Activated CD4-positive, alpha-beta T cell treated with anti-CD3 and anti-CD28 coated beads for 24 hours (primary cell): ENCODE measurements at regions not wholly inside any gene's neighbourhood (a gene's known extent, or its start where the extent isn't known, plus 50 kb on each side); places are given as distances from the start of the nearest gene placed in this dataset.

ENCODE experiments used
- DNase-seq, 2 donors: peaks; one replicate each; pipeline ENCODE4 v3.0.0-alpha.2; 2020; ENCODE audit warnings: low read depth in 2 of 2

DNA sequence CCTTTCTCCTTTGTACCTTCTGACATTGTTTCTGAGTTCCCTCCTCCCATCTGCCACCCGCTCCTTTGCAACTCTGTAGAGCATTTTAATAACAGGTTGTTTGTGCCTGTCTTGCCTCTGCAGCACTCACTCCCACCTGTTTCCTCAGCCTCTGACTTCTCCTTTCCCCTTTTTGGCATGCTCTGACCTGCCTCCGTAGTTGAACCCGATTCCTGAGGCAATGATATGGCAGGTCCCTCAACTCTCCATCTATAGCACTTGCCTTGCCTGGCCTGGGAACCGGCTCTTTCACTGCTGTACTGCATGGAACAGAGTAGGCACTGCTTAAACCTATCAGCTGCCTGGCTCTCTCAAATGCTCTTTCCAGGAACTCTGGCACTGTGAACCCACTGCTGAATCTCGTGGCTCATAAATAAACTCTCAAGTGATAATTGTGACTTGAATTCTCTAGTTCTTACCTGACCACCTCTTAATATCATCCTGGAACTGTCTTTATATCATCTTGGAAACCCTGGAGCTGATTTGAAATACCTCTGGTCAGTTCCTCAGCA, 50.3 kb downstream of the UTRN start:
- DNase-seq, result no peak

DNA sequence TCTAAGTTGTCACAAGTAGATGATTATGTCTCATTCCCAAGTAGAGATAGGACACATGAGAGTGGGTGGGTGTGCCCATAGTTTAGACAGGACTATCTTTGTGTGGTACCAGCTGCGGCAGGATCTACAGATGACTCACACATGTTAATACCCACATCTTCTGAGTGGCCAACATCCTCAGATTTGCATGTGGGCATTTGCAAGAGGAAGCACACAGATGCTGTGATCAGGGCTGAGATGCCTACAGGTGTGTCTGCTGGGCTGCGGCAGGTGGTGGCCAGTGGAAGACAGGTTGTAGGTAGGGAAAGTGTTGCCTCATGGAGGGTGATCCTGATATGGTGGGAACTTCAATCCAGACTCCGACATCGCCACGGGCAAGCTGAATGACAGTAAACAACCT, 50.8 kb downstream of the UTRN start:
- DNase-seq, result no peak

DNA sequence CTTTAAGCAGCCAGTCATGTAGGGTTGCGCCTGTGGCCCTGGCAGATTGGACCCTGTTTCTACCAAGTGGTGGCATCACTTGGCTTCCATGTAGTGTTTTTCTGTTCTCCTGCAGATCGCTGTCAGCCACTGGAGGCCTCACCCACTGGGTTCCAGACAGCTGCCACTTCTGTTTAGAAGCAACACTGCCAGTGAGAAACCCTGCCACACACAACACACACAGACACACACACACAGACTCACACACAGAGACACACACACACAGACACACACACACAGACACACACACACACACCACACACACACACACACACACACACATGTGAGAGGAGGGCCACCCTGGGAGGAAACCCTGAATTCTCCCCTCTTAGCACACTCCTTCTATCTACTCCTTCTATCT, 51.8 kb downstream of the UTRN start:
- no peak for DNase-seq

DNA sequence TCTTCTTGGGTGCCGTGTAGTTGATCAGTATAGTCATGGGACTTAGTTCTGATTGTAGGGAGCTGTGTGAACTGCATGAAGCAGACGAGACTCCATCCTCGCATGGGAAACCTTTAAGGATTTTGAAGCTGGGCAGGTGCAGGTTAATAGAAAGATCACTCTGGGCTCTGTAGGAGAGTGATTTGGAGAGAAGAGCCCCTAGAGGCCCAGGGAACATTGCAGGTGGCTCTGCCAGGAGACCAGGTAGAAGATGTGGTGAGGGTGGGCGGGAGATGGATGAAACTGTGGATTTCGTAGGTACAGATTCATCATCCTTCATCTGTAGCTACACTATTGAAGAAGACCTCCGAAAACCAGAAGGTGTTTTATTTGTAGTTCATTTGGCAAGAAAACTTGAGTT, 53.3 kb downstream of the UTRN start:
- DNase-seq, result no peak

DNA sequence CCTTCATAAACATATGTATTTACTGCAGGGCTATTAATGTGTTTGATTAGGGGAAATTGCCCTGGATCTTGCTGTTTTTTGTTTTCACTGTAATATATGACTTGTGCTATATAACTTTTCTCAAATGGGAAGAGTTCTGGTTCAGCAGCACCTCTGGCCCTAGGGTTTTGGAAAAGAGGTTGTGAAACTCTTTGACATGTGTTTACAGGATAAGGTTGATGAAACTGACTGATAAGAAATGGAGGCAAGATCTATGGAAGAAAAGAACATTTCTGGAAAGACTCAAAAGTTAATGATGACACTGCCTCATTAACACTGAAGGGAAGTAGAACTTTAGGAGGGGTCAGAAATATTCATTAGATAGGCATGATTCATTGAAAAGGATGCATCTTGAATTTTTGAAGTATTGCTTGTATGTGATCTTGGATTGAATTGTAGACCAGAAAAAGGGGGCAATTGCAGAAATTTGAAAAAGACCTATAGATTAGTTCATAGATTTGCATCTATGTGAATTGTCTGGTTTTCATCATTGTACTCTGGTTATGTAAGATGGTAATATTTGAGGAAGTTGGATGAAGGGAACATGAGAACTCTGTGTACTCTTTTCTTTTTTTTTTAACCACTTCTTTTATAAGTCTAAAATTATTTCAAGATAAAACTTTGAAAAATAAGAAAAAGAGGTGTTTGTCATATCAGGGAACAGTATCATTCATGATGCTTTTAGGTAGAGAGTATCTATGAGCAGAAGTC, 54.0 kb downstream of the UTRN start:
- no peak for DNase-seq

DNA sequence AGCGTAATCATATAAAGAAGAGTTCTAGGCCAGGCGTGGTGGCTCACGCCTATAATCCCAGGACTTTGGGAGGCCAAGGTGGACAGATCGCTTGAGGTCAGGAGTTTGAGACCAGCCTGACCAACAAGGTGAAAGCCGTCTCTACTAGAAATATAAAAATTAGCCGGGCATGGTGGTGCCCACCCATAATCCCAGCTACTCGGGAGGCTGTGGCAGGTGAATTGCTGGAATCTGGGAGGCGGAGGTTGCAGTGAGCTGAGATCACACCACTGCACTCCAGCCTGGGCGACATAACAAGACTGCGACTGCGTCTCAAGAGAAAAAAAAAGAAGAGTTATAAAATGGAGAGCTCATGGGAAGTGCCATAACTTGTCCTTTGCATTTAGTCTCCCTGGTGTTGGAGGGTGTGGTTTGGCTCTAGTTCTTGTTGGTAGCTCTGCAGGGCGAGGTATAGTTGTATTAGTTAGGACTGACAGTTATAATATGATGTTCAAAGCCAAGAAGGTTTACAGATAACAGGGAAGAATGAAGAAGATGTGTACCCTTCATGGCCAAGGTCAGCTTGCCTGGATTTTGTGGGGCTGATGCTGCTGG, 54.8 kb downstream of the UTRN start:
- DNase-seq, result no peak

DNA sequence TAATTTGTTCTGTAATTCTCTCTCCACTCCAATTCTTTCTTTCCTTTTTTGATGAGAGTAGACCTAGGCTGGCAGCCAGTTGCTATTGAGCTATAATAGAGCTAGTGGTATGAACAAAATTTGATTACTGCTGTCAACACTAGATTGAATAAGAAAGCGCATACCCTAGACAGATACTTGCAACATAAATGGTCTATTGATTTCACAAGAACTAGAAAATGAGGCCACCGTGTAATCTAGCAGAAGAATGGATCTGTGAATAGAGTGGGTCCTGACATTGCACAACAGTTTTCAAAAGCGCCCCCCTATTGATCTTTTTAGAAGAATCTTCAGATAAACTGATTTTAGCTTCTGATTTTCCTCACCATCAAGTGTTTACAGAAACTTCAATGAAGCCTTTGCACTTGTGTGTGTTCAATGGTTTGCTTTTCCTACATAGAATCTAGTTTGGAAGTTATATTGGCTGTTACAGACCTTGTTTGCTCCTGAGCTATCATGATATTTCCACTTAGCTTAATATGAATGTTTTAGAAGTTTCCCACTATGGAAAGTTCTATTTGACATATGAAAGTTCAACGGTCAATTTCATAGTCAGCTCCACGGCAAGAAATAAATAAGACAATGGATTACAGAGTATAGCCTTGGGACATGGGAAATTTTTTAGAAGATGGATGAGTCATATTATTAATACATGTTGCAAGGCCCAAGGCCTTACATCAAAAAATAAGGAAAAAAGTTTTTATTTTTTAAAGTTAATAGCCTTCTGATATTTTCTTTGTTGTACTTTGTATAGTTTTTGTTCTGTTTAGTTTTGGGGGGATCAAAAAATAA, 55.6 kb downstream of the UTRN start:
- no peak for DNase-seq

DNA sequence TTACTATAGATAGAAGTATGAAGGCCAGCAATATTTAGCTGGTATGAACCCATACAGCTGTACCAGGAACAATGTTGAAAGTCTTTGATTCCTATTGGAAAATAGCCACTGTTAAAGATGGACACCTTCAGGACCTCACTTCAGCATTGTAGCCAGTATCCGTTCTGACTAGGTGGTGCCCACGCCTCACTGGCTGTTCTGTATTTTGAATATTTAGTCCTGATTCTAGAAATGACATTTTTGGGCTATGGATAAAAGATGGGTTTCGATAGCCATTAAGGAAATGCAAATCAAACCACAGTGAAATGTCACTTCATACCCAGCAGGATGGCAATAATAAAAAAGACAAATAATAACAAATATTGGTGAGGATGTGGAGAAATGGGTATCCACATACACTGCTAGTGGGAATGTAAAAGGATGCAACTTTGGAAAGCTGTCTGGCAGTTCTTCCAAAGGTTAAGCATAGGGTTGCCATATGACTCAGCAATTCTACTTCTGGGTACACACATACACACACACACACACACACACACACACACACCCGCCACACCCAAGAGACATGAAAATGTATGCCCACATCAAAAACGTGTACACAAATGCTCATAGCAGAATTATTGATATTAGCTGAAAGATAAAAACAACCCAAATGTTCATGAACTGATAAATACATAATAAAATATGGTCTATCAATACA, 56.8 kb downstream of the UTRN start:
- no peak for DNase-seq

DNA sequence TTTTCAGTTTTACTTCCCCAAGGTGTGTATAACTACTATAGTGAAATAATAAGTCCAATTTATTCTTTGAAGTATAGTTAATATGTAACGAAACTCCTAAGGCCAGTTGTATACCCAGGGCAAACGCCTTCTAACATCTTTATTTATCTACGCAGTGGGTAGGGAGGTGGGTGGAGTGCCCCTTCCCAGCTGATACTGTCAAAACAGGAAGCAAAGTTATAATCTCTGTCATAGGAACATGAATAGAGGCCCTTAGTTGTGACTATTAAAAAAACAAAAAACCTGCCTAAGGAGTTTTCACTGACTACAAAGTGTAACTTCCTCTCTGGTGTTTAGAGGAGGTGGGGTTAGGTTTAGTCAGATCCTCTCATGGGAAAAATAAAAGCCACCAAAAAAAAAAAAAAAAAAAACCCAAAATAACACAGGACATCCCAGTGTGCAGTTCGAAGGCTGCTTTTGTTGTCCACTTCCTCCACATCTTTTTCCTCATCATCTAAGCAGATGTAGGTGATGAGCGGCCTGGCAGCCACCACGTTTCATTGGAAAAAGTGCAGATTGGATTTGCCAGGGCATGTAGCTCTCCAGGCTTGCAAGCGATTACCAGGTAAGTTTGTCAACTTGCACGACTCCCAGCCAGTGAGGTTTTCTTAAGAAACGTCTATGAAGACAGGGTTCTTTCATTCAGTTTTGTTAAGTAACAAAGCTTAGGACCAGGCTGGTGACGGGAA, 58.7 kb downstream of the UTRN start:
- no peak for DNase-seq

DNA sequence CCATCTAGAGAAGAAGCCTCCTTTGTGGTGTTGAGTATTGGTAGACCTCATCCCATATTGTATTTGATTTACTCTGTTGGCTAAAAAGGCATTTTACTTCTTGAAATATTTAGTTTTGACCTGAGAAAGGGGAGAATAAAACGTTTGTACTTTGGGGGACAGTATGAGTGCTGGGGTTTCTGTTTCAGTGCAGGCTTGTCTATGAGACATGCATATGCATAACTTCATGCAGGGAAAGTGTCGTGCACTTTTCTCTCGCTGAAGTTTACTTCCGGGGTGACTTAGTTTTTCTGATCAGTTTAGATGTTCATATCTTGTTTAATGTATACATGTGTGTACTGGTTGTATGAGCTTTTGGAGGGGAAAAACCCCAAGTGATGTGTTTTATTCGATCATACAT, 59.5 kb downstream of the UTRN start:
- DNase-seq, result peak in 1 of 2 donors; percentile 43

DNA sequence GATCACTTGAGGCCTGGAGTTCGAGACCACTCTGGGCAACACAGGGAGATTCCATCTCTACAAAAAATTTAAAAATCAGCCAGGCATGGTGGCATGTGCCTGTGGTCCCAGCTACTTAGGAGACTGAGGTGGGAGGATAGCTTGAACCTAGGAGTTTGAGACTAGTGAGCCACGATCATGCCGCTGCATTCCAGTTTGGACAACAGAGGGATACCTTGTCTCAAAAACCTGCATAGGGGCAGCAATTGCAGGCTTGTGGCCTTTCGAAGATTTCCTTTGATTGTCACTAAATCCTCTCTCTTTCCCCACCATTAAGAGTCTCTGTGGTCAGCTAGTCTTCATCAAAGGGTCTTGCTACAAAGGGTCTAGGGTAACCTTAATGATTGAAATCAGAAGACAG, 60.3 kb downstream of the UTRN start:
- DNase-seq, result no peak

DNA sequence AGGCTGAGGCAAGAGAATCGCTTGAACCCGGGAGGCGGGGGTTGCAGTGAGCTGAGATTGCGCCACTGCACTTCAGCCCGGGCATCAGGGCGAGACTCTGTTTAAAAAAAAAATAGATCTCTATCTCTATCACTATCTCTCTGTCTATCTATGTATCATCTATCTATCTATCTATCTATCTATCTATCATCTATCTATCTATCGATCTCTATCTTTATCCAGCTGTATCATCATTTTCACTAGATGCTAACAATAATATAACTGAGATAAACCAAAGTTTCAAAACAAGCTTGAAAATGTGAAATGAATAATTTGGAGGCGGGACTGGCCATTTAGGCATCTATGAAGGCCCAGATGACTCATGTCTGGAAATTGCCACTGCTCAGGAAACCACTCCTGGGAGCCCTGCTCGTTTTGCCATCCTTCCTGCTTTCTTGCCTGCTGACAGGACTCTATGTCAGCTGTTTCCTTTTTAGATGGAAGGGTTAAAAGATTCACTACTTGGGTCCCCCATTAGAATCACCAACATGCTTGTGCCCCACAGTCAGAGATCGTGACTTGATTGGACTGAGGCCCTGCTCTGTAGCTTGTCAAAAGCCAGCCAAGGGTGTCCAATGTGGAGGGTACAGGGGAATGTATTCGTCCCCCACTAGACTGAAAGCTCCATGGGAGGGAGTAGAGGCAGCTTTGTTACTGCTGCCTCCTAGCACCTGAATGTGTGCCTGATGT, 61.7 kb downstream of the UTRN start:
- no peak for DNase-seq

DNA sequence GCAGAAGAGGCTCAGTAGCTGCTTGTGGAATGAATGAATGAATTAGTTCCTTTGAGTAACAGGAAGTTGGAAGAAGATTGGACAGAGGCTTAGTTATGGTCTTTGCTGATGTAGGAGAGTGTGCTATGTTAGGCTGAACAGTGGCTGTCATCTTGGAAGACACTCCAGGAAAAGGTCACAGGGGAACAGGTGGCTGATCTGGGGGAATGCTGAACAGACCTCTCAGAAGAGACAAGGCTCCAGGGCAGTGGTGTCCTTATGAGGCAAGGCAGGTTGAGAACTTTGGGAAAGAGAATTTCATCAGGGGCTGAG, 62.3 kb downstream of the UTRN start:
- no peak for DNase-seq

DNA sequence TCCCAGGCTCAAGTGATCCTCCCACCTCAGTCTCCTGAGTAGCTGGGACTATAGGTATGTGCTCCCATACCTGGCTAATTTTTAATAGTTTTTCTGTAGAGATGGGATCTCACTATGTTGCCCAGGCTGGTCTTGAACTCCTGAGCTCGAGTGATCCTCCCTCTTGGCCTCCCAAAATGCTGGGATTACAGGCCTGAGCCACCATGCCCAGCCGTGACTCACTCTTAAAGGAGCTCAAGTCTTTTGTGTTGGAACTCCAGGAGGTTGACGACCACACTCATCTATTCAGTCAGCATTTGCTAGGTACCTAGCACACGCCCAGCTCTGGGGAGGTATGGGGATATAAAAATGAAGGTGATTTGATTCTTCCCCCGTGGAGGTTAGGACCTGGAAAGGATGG, 62.8 kb downstream of the UTRN start:
- DNase-seq, result no peak

DNA sequence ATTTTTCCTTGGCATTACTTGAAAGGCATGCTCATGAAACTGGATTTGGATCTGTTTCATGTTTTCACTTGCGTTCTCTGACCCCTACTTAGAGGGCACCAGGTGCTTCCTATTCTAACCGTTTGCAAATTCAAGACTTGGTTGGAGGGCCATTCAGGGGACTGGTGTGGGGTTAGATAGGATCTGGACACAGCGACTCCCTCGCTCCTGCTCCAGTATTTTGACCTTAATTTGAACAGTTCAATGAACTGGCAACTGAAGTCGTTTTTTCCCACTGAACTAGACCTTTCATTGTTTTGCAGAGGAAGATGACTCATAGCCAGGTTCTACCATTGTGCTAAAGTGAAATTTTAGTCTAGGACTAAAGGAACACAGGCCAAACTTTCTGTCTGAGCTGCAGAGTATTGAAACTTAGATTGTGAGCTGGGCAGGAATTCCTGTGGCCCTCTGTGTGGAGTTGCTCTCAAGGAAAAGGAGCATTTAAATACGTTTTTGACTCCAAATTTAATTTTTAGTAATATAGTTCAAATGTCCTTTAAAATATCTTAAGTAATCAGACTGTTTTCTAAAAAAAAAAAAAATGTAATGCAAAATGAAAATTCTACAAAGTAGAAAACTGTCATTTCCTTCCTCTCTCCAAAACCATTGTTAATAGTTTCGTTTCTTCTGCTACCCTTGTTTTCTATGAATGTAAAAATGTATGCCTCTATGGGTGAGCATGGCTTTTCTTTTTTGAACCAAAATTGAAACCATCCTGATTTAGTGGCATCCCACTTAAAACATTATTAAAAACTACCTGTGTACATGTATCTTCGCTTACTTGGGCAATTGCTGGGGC, 64.8 kb downstream of the UTRN start:
- DNase-seq, result no peak

DNA sequence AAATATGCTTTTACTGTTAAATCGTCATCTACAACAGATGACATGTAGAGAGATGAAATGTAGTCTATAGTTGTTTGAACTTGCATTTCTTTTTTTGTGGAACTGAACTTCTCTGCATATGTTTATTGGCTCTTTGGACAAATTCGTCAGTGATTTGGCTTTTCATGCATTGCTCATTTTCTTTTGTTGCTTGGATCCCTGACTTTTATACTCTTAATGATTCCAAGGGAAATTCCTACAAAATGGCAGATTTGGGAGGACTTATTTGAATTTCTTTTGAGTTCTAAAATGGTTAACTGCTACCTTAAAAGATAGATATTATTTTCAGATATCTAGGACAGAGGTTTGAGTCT, 65.4 kb downstream of the UTRN start:
- DNase-seq, result no peak

DNA sequence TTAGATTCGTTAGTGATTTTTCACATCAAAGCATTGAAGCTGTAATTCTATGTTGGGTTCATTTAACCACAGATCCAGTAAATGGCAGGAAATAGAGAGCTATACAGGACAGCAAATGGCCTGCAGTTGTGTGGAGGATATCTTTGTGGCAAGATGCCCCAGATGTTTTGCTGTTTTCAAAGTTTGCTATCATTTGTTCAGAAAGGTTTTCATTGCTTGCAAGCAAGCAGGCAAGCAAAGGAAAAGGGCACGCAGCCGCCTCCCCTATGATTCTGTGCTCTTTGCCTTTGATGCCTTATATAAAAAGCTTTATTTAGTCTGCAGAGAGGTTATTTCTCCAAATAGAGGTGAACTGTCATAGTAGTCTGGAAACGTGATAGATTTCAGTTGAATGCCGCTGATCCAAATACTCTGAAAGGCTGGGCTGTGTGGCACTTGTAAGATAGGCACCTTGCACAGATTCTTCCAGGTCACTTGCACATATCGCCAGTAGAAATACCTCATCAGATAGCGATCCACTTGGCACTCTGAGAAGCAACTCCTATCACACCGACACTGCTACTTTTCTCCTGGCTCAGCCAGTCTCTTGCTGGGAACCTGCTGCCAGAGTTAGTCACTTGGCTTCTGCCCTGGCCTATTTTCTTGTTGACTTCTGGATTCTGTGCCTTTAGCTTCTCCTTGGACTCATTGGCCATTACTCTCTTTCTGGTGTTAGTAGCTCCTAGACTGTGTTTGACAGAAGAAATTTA, 66.4 kb downstream of the UTRN start:
- DNase-seq, result no peak

DNA sequence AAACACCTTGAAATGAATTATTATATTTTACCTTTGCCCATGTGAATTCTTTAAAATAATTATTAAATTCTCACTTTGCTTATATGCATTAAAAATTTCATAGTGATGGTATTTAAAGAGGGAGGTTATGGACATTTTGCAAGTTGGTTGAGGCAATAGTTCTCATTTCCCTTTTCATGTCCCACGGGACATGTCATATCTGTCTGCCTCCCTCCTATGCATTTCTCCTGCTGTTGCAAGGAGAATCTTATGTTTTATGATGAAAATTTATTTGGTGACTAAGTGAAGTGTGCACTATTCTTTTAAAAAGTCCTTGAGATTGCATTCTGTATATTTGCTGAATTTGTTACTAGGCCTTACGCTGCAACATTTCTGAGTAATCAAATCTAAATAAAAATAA, 67.2 kb downstream of the UTRN start:
- DNase-seq, result no peak

DNA sequence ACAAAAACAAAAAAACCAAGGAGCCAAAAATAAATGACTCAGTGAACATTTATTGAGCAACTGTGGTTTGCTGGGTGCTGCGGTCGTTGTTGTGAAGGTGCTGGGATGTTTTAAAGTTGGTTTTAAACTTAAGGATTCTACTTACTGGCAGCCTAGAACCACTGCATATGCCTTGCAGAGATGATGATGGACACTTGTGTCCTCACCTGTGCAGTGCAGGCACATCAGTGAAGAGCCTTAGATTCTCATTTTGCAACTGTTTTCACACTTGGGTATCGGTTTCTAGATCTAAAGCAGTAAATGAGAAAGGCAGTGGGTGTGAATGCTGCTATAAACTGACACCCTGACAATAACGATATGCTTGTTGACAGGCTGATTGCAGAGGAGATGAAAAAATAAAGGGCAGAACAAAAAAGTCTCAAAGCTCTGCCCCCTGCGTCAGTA, 68.8 kb downstream of the UTRN start:
- no peak for DNase-seq
